Endothelial cell of umbilical vein (primary cell): ENCODE measurements at regions not wholly inside any gene's neighbourhood (a gene's known extent, or its start where the extent isn't known, plus 50 kb on each side); places are given as distances from the start of the nearest gene placed in this dataset.

Experiments used
- CTCF ChIP-seq, 2 donors: IDR thresholded peaks; 1 replicate in 1 of 2; 2 replicates in 1 of 2; pipeline ENCODE4 v1.5.1; 2011; ENCODE audit warnings: low read length in 2 of 2, mild to moderate bottlenecking in 2 of 2, moderate library complexity in 2 of 2, control low read depth in 1 of 2, inconsistent platforms in 1 of 2, low read depth in 1 of 2; ENCODE audit not compliant: insufficient read depth in 1 of 2; ENCODE audit errors: extremely low read depth in 1 of 2
- POLR2AphosphoS5 ChIP-seq: IDR thresholded peaks from 2 replicates; pipeline ENCODE4 v1.6.1; 2012; ENCODE audit warnings: low read depth, mild to moderate bottlenecking, control low read depth, low read length, moderate library complexity; ENCODE audit not compliant: insufficient read depth

GRCh38 chr3:30523366-30523765 lies 83.0 kb upstream of the TGFBR2 start:
- TF ChIP-seq POLR2AphosphoS5 (no peak), CTCF (IDR thresholded peaks at IDR 0.05; ENCODE audit: extremely low read depth in 1 of 2, insufficient read depth in 1 of 2, low read depth in 1 of 2, low read length in 2 of 2) (no peak)
